IMR-90 (cell line): ENCODE measurements at regions not wholly inside any gene's neighbourhood (a gene's known extent, or its start where the extent isn't known, plus 50 kb on each side); places are given as distances from the start of the nearest gene placed in this dataset.

Source experiments
- ATAC-seq: fragments of 200-7000 bp; cut with Tn5 transposase; 2 replicates; pipeline ENCODE4 v1.9.1; 2020; ENCODE audit warnings: low read depth, mild to moderate bottlenecking, moderate library complexity
- BruUV-seq: library from RNA; stranded (reverse); fragments of 400-500 nt; replicated peaks from 2 replicates; lab custom pipeline; 2021; lab: Mats Ljungman, UMichigan
- CTCF ChIA-PET: fragments of 300-600 bp; formaldehyde crosslinking; extraction: SDS; loops from one replicate; lab custom pipeline; 2021; ENCODE audit warnings: antibody characterized with exemption; lab: Yijun Ruan, JAX
- POLR2A ChIA-PET: fragments of 300-600 bp; sonication (Branson Sonifier 250); formaldehyde crosslinking; loops from one replicate; lab custom pipeline; 2022; ENCODE audit warnings: antibody characterized with exemption; ENCODE audit not compliant: unreplicated experiment; lab: Charles Lee
- DNase-seq: peaks from one replicate; pipeline ENCODE4 v3.0.0; 2013
- H2AFZ ChIP-seq: replicated peaks from 2 replicates; pipeline ENCODE3; 2013; ENCODE audit warnings: low read length, mild to moderate bottlenecking; ENCODE audit not compliant: poor library complexity
- H2AK5ac ChIP-seq: 2 replicates; pipeline ENCODE4 v1.6.1; 2013; ENCODE audit warnings: low read depth, low read length, inconsistent platforms
- H2AK9ac ChIP-seq: replicated peaks from 2 replicates; pipeline ENCODE3; 2013; ENCODE audit warnings: mild to moderate bottlenecking, low read depth, low read length, moderate library complexity; ENCODE audit not compliant: poor library complexity
- H2BK120ac ChIP-seq: 2 replicates; pipeline ENCODE4 v1.6.1; 2013; ENCODE audit warnings: low read depth, low read length, inconsistent platforms
- H2BK15ac ChIP-seq: 3 replicates; pipeline ENCODE4 v1.6.1; 2013; ENCODE audit warnings: low read depth, low read length, inconsistent platforms
- H2BK20ac ChIP-seq: 2 replicates; pipeline ENCODE4 v1.6.1; 2013; ENCODE audit warnings: low read depth, mild to moderate bottlenecking, inconsistent platforms, low read length, moderate library complexity
- H2BK5ac ChIP-seq: 2 replicates; pipeline ENCODE4 v1.6.1; 2013; ENCODE audit warnings: mild to moderate bottlenecking, low read depth, low read length, inconsistent platforms; ENCODE audit not compliant: poor library complexity, severe bottlenecking
- H3K14ac ChIP-seq: replicated peaks from 2 replicates; pipeline ENCODE4 v1.6.1; 2013; ENCODE audit warnings: low read depth, low read length, inconsistent platforms
- H3K18ac ChIP-seq: 2 replicates; pipeline ENCODE4 v1.6.1; 2013; ENCODE audit warnings: low read depth, low read length, control low read depth
- H3K23ac ChIP-seq: 2 replicates; pipeline ENCODE4 v1.6.1; 2013; ENCODE audit warnings: low read depth, low read length, inconsistent platforms
- H3K27ac ChIP-seq: 2 replicates; pipeline ENCODE4 v1.5.1; 2013; ENCODE audit warnings: mild to moderate bottlenecking, control low read depth, low read length; ENCODE audit not compliant: insufficient read depth
- H3K27me3 ChIP-seq: 2 replicates; pipeline ENCODE4 v1.6.1; 2013; ENCODE audit warnings: low read length; ENCODE audit not compliant: control insufficient read depth, insufficient read depth
- H3K36me3 ChIP-seq: 2 replicates; pipeline ENCODE4 v1.6.1; 2013; ENCODE audit warnings: low read length, mixed read lengths; ENCODE audit not compliant: control insufficient read depth, insufficient read depth
- H3K4ac ChIP-seq: 2 replicates; pipeline ENCODE4 v1.6.1; 2013; ENCODE audit warnings: low read depth, low read length, inconsistent platforms
- H3K4me1 ChIP-seq: 2 replicates; pipeline ENCODE4 v1.6.1; 2013; ENCODE audit warnings: low read length, mixed read lengths; ENCODE audit not compliant: control insufficient read depth, insufficient read depth
- H3K4me2 ChIP-seq: 2 replicates; pipeline ENCODE4 v1.6.1; 2013; ENCODE audit warnings: low read depth, mild to moderate bottlenecking, control low read depth, low read length, moderate library complexity
- H3K4me3 ChIP-seq: 2 replicates; pipeline ENCODE4 v1.5.1; 2013; ENCODE audit warnings: low read depth, mild to moderate bottlenecking, control low read depth, low read length, moderate library complexity; ENCODE audit not compliant: insufficient read depth
- H3K56ac ChIP-seq: 2 replicates; pipeline ENCODE4 v1.6.1; 2013; ENCODE audit warnings: low read length, inconsistent platforms; ENCODE audit not compliant: insufficient read depth; ENCODE audit errors: extremely low read depth
- H3K79me1 ChIP-seq, 2 experiments: 2 replicates each; pipeline ENCODE4 v1.6.1; 2013; ENCODE audit warnings: low read length in 2 of 2, inconsistent platforms in 1 of 2, low read depth in 1 of 2
- H3K9ac ChIP-seq: 2 replicates; pipeline ENCODE4 v1.6.1; 2013; ENCODE audit warnings: low read depth, low read length, control low read depth
- H3K9me1 ChIP-seq: 2 replicates; pipeline ENCODE4 v1.6.1; 2013; ENCODE audit warnings: low read length, inconsistent platforms; ENCODE audit not compliant: insufficient read depth
- H3K9me3 ChIP-seq: 2 replicates; pipeline ENCODE4 v1.6.1; 2013; ENCODE audit warnings: low read length; ENCODE audit not compliant: control insufficient read depth, insufficient read depth
- H4K20me1 ChIP-seq: 2 replicates; pipeline ENCODE4 v1.6.1; 2013; ENCODE audit warnings: low read length, inconsistent platforms; ENCODE audit not compliant: insufficient read depth
- H4K5ac ChIP-seq: 2 replicates; pipeline ENCODE4 v1.6.1; 2013; ENCODE audit warnings: mild to moderate bottlenecking, low read depth, low read length, control low read depth
- H4K8ac ChIP-seq, 2 experiments: 2 replicates each; pipeline ENCODE4 v1.6.1; 2013; ENCODE audit warnings: low read depth in 2 of 2, low read length in 2 of 2, control low read depth in 1 of 2, inconsistent platforms in 1 of 2
- H4K91ac ChIP-seq: 2 replicates; pipeline ENCODE4 v1.6.1; 2013; ENCODE audit warnings: low read depth, low read length, inconsistent platforms; ENCODE audit not compliant: insufficient read depth
- BHLHE40 ChIP-seq: fragments of 150-350 bp; IDR thresholded peaks from 2 replicates; pipeline ENCODE4 v1.6.1; 2016; ENCODE audit warnings: mild to moderate bottlenecking, low read depth, low read length
- CEBPB ChIP-seq: IDR thresholded peaks from 2 replicates; pipeline ENCODE4 v1.6.1; 2012; ENCODE audit warnings: low read depth, low read length, improper control_type of control experiment
- CHD1 ChIP-seq: IDR thresholded peaks from 2 replicates; pipeline ENCODE4 v1.6.1; 2012; ENCODE audit warnings: low read depth, low read length, improper control_type of control experiment
- ELK1 ChIP-seq: fragments of 150-350 bp; IDR thresholded peaks from 2 replicates; pipeline ENCODE4 v1.6.1; 2016; ENCODE audit warnings: low read depth, mild to moderate bottlenecking, low read length, moderate library complexity, borderline replicate concordance
- FOS ChIP-seq: fragments of 150-350 bp; IDR thresholded peaks from 2 replicates; pipeline ENCODE4 v1.6.1; 2016; ENCODE audit warnings: low read depth, low read length
- MAFK ChIP-seq: IDR thresholded peaks from 2 replicates; pipeline ENCODE4 v1.6.1; 2012; ENCODE audit warnings: low read depth, low read length, improper control_type of control experiment
- MXI1 ChIP-seq: IDR thresholded peaks from 2 replicates; pipeline ENCODE4 v1.6.1; 2012; ENCODE audit warnings: low read depth, mild to moderate bottlenecking, low read length, moderate library complexity, borderline replicate concordance
- POLR2A ChIP-seq: IDR thresholded peaks from 2 replicates; pipeline ENCODE4 v1.6.1; 2012; ENCODE audit warnings: mild to moderate bottlenecking, low read depth, low read length
- RAD21 ChIP-seq: IDR thresholded peaks from 2 replicates; pipeline ENCODE4 v1.6.1; 2012; ENCODE audit warnings: low read length, improper control_type of control experiment
- RCOR1 ChIP-seq: IDR thresholded peaks from 2 replicates; pipeline ENCODE4 v1.6.1; 2012; ENCODE audit warnings: mild to moderate bottlenecking, low read length, improper control_type of control experiment; ENCODE audit not compliant: insufficient replicate concordance
- SMC3 ChIP-seq: fragments of 150-350 bp; IDR thresholded peaks from 2 replicates; pipeline ENCODE4 v1.6.1; 2016; ENCODE audit warnings: low read depth, mild to moderate bottlenecking, antibody characterized with exemption, low read length, moderate library complexity
- WGBS, 2 experiments: methylation state at CpG; one replicate each; pipeline versions ENCODE4 v1.1.5 to v1.1.7; 2013; ENCODE audit warnings: missing lambda C conversion rate in 2 of 2; ENCODE audit not compliant: insufficient read length in 1 of 2; ENCODE audit errors: extremely low coverage in 2 of 2; 5-methylcytosine and 5-hydroxymethylcytosine counted together
- dilution Hi-C: fragments of 300-500 bp; cut with HindIII; formaldehyde crosslinking; loops from one replicate; pipeline ENCODE4 v1.14.3; 2018; ENCODE audit warnings: low sequenced_read_pairs; ENCODE audit not compliant: unreplicated experiment
- in situ Hi-C: fragments of 300-500 bp; cut with MboI; formaldehyde crosslinking; loops from 3 replicates; pipeline ENCODE4 v1.14.3; 2019; ENCODE audit warnings: low sequenced_read_pairs, inconsistent platforms, mixed read lengths
- intact Hi-C: fragments of 100-400 bp; cut with micrococcal nuclease; formaldehyde crosslinking; loops from 2 replicates; pipeline ENCODE4 v1.10.0; 2022
- TF ChIP-seq, protein P1 (sequence below): conservative IDR thresholded peaks from 2 replicates; pipeline ENCODE4 v1.5.1; 2012; ENCODE audit warnings: mild to moderate bottlenecking, low read depth, low read length, improper control_type of control experiment
- TF ChIP-seq, protein P2 (sequence below): fragments of 150-350 bp; IDR thresholded peaks from 2 replicates; pipeline ENCODE4 v1.6.1; 2017; ENCODE audit warnings: mild to moderate bottlenecking, antibody characterized with exemption, low read length, low read depth

GRCh38 chr2:160984426-160985077, 175.7 kb upstream of the TANK start:
- TF ChIP-seq POLR2A, result no peak
- no peak for TF ChIP-seq CHD1
- TF ChIP-seq ELK1, result no peak
- TF ChIP-seq FOS, result no peak
- TF ChIP-seq RAD21, result no peak
- TF ChIP-seq CEBPB, result no peak
- TF ChIP-seq SMC3, result no peak
- TF ChIP-seq, protein P1, sequence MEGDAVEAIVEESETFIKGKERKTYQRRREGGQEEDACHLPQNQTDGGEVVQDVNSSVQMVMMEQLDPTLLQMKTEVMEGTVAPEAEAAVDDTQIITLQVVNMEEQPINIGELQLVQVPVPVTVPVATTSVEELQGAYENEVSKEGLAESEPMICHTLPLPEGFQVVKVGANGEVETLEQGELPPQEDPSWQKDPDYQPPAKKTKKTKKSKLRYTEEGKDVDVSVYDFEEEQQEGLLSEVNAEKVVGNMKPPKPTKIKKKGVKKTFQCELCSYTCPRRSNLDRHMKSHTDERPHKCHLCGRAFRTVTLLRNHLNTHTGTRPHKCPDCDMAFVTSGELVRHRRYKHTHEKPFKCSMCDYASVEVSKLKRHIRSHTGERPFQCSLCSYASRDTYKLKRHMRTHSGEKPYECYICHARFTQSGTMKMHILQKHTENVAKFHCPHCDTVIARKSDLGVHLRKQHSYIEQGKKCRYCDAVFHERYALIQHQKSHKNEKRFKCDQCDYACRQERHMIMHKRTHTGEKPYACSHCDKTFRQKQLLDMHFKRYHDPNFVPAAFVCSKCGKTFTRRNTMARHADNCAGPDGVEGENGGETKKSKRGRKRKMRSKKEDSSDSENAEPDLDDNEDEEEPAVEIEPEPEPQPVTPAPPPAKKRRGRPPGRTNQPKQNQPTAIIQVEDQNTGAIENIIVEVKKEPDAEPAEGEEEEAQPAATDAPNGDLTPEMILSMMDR, result no peak
- TF ChIP-seq RCOR1, result no peak
- TF ChIP-seq BHLHE40, result no peak
- no peak for TF ChIP-seq MXI1
- TF ChIP-seq MAFK, result no peak
- TF ChIP-seq, protein P2, sequence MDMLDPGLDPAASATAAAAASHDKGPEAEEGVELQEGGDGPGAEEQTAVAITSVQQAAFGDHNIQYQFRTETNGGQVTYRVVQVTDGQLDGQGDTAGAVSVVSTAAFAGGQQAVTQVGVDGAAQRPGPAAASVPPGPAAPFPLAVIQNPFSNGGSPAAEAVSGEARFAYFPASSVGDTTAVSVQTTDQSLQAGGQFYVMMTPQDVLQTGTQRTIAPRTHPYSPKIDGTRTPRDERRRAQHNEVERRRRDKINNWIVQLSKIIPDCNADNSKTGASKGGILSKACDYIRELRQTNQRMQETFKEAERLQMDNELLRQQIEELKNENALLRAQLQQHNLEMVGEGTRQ, result no peak
- no peak overlapping the region for H2BK20ac ChIP-seq
- no peak overlapping the region for H2BK15ac ChIP-seq
- H3K56ac ChIP-seq, result no peak overlapping the region
- H3K36me3 ChIP-seq, result no peaks in the 10 kb centered on the region
- no peak overlapping the region for H3K4me2 ChIP-seq
- no peak overlapping the region for H4K5ac ChIP-seq
- H2BK5ac ChIP-seq, result no peak overlapping the region
- H3K79me1 ChIP-seq, result no peaks in the 10 kb centered on the region
- ATAC-seq (no peak), DNase-seq (no peak)
- no peak overlapping the region for H2AFZ ChIP-seq
- H3K4me1 ChIP-seq, result no peaks in the 10 kb centered on the region
- no TSS peak for BruUV-seq
- no peaks in the 10 kb centered on the region for H4K20me1 ChIP-seq
- no peak overlapping the region for H3K23ac ChIP-seq
- H3K9me3 ChIP-seq, result no peaks in the 10 kb centered on the region
- H3K9ac ChIP-seq, result no peak overlapping the region
- no peak overlapping the region for H2AK9ac ChIP-seq
- dilution Hi-C loops (no loop called here), intact Hi-C loops (no loop called here), in situ Hi-C loops (loop anchor here (10.0 kb wide), 1 partner anchor 880 kb away; no protein-coding TSS in a partner anchor)
- no peak overlapping the region for H2AK5ac ChIP-seq
- CTCF ChIA-PET, result interaction anchor here (1.0 to 1.7 kb wide), 2 partner anchors 9 to 10 kb away, joined by 3 to 6 read pairs; no protein-coding TSS in a partner anchor
- POLR2A ChIA-PET, result interaction anchor here (0.6 kb wide), 1 partner anchor 648 kb away, joined by 3 read pairs; no protein-coding TSS in a partner anchor
- no peak overlapping the region for H3K4me3 ChIP-seq
- H3K18ac ChIP-seq, result no peak overlapping the region
- H2BK120ac ChIP-seq, result no peak overlapping the region
- no peak overlapping the region for H3K4ac ChIP-seq
- no peak overlapping the region for H3K14ac ChIP-seq
- peaks cover 3% of the 10 kb centered on the region; the same call in 1 of the 2 replicates for H3K9me1 ChIP-seq
- H3K27me3 ChIP-seq, result no peaks in the 10 kb centered on the region
- no peak overlapping the region for H3K27ac ChIP-seq
- H4K91ac ChIP-seq, result no peak overlapping the region
- no peak overlapping the region for H4K8ac ChIP-seq
- WGBS, 2 experiments, result no CpG with 5 or more reads among the region's 3 CpGs
